ENCODE measurements at regions not wholly inside any gene's neighbourhood (a gene's known extent, or its start where the extent isn't known, plus 50 kb on each side); places are given as distances from the start of the nearest gene placed in this dataset.

- TF ChIP-seq CTCF (IDR thresholded peaks at IDR 0.05) (no peak), POLR2A (IDR thresholded peaks at IDR 0.05) (no peak)
These were observed 319.8 kb downstream of the DCAF12L2 start for GRCh38 chrX:125846271-125846670.

Data from heart left ventricle (tissue), 13 donors.